Limb (tissue), 2 donors: ENCODE measurements at regions not wholly inside any gene's neighbourhood (a gene's known extent, or its start where the extent isn't known, plus 50 kb on each side); places are given as distances from the start of the nearest gene placed in this dataset.

ENCODE experiments used
- DNase-seq, 2 donors: peaks; one replicate each; pipeline ENCODE4 v3.0.0-alpha.2; 2016; ENCODE audit errors: extremely low spot score in 2 of 2

DNA sequence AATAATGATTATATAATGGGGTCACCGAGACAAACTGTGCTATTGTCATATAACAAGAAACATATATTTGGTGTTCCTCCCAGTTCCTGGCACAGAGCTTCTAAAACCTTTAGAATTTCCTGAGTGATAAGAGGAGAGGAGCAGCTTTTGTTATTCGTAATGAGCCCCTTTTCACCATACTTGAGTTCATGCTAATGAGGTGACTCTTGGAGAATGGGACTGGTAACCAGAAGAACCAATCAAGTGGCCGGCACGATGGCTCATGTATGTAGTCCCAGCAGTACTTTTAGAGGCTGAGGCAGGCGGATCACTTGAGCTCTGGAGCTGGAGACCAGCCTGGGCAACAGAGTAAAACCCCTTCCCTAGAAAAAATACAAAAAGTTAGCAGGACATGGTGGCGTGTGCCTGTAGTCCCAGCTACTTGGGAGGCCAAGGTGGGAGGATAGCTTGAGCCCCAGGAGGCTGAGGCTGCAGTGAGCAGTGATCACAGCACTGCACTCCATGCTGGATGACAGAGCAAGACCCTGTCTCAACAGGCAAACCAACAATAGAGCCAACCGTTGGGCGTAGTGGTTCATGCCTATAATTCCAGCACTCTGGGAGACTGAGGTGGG lies 62.7 kb upstream of the FTH1 start:
- no peak for DNase-seq

DNA sequence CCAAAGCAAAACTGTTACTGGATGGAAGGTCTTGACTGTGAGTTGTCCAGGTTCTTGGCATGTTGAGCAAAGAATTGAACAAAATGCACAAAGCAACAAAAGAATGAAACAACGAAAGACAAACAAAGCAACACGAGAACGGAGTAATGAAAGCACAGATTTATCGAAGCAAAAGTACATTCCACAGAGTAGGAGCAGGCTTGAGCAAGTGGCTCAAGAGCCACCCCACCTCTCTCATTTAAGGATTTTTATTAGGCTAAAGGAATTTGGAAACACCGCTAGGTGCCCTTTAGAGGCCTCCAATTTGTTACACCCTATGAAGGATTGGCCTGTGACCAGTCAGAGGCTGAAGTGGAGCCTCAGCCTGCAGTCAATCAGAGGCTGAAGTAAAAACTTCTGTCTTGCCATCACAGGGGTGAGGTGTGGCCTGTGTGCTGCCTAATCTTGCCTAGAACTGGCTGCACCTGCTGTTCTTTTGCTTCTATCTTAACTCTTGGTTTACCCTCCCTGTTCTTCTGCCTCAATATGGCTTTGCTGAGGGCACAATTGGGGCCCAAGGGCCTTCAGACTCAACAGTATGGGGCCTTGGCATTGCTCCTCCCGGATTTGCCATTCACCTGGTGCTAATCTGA lies 59.4 kb upstream of the FTH1 start:
- DNase-seq, result no peak

DNA sequence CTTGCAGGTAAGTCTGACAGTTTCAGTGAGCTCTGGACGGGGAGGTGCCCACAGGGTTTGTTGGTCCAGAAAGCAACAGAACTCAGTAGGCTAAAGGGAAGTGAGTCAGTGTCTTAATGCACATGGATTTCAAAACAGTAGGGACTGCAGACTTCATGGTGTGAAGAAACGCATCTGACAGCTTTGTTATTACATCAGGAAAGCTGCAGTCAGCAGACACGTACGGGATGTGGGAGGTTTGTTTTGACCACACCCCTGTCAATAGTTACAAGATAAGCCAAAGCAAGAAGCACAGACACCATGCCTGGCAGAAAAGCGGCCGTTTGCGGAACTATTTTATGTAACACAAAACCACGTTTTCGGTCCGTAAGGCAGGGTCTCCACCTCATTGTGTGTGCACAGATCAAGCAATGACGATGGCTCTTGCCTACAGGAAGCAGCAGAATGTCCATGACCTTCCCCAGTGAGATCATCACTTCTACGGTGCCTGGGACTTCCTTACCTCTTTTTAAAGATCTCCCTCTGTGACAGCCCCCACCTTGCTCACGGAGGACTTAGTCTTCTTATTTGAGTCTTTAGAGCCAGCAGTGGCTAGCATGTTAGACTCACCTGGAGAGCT lies 58.2 kb upstream of the FTH1 start:
- DNase-seq, result no peak

DNA sequence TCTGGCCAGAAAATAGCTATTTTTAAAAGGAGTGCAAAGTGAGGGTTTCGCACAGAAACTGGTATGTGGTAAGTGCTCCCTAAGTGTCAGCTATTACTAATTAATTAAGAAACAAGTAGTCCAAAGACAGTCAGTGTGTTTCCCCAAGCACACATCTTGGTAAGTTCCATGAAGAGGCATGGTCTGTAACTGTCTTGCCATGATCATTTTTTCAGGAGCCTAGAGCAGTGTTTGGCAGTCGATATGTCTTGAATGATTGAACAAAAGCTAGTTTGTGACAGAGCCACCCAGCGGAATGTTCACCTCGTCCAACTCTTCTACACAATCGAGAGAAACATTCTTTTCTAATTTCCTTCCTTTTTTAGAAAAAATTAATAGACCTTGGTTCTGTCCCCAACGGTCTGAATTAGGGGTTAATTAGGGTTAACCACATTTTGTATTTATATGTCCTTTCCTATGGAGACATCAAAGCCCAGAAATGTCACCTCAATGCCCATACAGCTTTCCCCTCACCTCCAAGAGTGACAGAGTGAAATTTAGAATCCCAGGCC lies 57.6 kb upstream of the FTH1 start:
- no peak for DNase-seq

DNA sequence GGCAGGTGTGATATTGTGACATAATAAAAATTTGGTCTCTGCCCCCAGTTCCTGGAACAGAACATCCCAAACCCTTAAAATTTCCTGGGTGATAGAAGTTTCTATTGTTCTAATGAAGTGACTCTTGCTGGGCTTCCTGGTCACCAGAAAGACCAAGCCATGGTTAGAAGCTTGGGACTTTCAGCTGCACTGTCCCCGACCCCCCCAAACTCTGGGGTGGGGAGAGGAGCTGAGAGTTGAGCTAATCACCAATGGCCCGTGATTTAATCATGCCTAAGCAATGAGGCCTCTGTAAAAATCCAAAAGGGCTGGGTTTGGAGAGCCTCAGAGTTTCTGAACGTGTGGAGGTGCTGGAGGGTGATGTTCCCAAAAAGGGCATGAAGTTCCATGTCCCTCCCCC lies 54.8 kb upstream of the FTH1 start:
- DNase-seq, result no peak

DNA sequence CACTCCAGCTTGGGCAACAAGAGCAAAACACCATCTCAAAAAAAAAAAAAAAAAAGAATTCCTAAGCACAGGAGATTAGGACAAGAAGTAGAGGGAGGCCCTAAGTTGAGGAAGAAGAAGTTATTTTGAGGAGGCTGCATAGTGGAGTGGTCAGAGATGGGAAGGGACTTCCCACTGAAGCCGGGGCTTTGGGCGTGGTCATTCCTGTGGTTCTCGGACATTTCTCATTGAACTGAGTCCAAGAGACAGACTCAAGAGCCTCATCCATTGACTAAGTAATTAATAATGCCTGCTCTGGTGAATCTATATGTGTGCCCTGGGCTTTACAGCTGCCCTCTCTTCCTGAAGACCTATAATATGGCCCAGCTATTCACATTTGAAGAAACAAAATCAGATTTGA lies 53.2 kb upstream of the FTH1 start:
- no peak for DNase-seq

DNA sequence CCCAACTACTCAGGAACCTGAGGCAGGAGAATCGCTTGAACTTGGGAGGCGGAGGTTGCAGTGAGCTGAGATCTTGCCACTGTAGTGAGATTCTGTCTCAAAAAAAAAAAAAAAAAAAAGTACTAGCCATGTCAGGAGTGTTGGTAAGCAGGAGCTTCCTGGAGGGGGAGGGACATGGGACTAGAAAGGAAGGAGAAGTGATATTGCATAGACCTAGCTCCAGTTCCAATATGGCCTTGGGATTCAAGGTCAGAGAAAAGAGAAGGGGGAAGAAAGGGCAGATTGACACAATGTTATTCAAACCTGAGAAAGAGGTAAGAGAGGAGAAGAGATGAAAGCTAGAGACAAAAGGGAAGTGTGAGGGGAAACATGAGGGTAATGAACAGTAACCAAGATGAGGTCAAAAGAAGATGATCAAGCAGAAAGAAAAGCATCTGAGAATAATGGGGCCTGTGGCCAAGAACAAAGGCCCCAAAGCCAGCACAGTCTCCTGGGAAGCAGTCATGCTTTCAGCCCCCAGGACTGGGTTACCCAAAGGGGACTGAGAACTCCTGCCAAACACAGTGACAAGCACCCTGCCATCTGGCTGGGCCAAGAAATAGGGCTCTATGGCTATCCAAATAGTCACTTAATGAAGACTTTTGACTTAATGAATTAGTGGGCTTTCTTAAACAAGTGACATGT lies 51.7 kb upstream of the FTH1 start:
- no peak for DNase-seq

DNA sequence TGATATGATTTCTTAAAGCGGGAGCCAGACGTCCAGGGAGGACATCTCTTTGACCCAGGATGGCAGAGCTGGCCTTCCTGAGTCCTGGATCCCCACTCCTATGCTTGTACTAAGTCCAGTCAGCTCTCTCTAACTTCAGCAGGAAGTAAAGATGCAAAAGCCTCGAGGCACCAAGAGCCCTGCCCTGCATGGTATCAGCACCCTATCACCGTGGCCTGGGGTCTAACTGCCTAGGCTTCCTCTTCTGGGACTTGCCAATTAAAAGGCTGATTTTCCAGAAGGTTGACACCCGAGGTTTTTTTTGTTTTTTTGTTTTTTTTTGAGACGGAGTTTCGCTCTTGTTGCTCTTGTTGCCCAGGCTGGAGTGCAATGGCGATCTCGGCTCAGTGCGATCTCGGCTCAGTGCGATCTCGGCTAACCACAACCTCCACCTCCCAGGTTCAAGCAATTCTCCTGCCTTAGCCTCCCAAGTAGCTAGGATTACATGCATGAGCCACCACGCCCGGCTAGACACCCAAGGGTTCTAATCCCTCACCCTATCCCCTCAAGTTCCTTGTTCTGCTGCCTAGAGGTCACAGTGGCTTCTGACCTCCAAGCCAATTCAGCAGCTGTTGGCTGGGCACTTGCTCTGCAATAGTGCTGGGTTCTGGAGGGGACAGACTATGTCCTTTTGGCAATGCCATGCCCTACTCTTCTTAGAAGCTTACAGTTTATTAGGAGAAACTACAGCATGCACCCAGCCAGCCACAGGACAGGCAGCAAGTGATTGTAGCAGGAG lies 50.6 kb upstream of the FTH1 start:
- no peak for DNase-seq
